ENCODE measurements at regions not wholly inside any gene's neighbourhood (a gene's known extent, or its start where the extent isn't known, plus 50 kb on each side); places are given as distances from the start of the nearest gene placed in this dataset.

- Histone ChIP-seq H3K4me2 (ENCODE audit: low read length) (no peak overlapping the region), H3K9me3 (replicated peaks; ENCODE audit: low read length) (peaks cover 8% of the 10 kb centered on the region), H3K36me3 (ENCODE audit: insufficient read depth, low read length) (no peaks in the 10 kb centered on the region)
Measured at GRCh38 chr2:144256996-144257707, 262.8 kb downstream of the ZEB2 start.

GRCh38 chr2:144254342-144255235 lies 265.3 kb downstream of the ZEB2 start:
- H3K4me3 ChIP-seq (ENCODE audit: low read length), result no peak overlapping the region

More at GRCh38 chr2:144256996-144257707, 262.8 kb downstream of the ZEB2 start:
- no peak overlapping the region for H3K4me3 ChIP-seq (ENCODE audit: low read length)
- peaks cover 3% of the 10 kb centered on the region for H3K4me1 ChIP-seq (ENCODE audit: control insufficient read depth, insufficient read depth, low read length)
- H3K9ac ChIP-seq (ENCODE audit: low read depth, low read length), result no peak overlapping the region
- no peaks in the 10 kb centered on the region for H3K27me3 ChIP-seq (ENCODE audit: control insufficient read depth, insufficient read depth, low read length)

GRCh38 chr2:144253743-144254142 lies 266.2 kb downstream of the ZEB2 start:
- H3K27me3 ChIP-seq (ENCODE audit: control insufficient read depth, insufficient read depth, low read length), result no peaks in the 10 kb centered on the region
- peaks cover 8% of the 10 kb centered on the region for H3K9me3 ChIP-seq (replicated peaks; ENCODE audit: low read length)
- H3K4me3 ChIP-seq (ENCODE audit: low read length), result no peak overlapping the region
- no peak overlapping the region for H3K4me2 ChIP-seq (ENCODE audit: low read length)
- H3K9ac ChIP-seq (ENCODE audit: low read depth, low read length), result no peak overlapping the region
- H3K4me1 ChIP-seq (ENCODE audit: control insufficient read depth, insufficient read depth, low read length), result peaks cover 3% of the 10 kb centered on the region
- H3K36me3 ChIP-seq (ENCODE audit: insufficient read depth, low read length), result no peaks in the 10 kb centered on the region

More at GRCh38 chr2:144254342-144255235, 265.3 kb downstream of the ZEB2 start:
- Histone ChIP-seq H3K36me3 (ENCODE audit: insufficient read depth, low read length) (no peaks in the 10 kb centered on the region), H3K9me3 (replicated peaks; ENCODE audit: low read length) (peaks cover 8% of the 10 kb centered on the region), H3K4me1 (ENCODE audit: control insufficient read depth, insufficient read depth, low read length) (peaks cover 3% of the 10 kb centered on the region), H3K27me3 (ENCODE audit: control insufficient read depth, insufficient read depth, low read length) (no peaks in the 10 kb centered on the region), H3K9ac (ENCODE audit: low read depth, low read length) (no peak overlapping the region), H3K4me2 (ENCODE audit: low read length) (no peak overlapping the region)

GRCh38 chr2:144252694-144253093 lies 267.2 kb downstream of the ZEB2 start:
- no peaks in the 10 kb centered on the region for H3K36me3 ChIP-seq (ENCODE audit: insufficient read depth, low read length)
- peaks cover 3% of the 10 kb centered on the region for H3K4me1 ChIP-seq (ENCODE audit: control insufficient read depth, insufficient read depth, low read length)
- H3K4me2 ChIP-seq (ENCODE audit: low read length), result no peak overlapping the region
- H3K4me3 ChIP-seq (ENCODE audit: low read length), result no peak overlapping the region
- no peak overlapping the region for H3K9ac ChIP-seq (ENCODE audit: low read depth, low read length)
- H3K9me3 ChIP-seq (replicated peaks; ENCODE audit: low read length), result peaks cover 8% of the 10 kb centered on the region
- no peaks in the 10 kb centered on the region for H3K27me3 ChIP-seq (ENCODE audit: control insufficient read depth, insufficient read depth, low read length)

GRCh38 chr2:144249035-144249637 lies 270.8 kb downstream of the ZEB2 start:
- Histone ChIP-seq H3K36me3 (ENCODE audit: insufficient read depth, low read length) (no peaks in the 10 kb centered on the region), H3K4me2 (ENCODE audit: low read length) (no peak overlapping the region), H3K4me3 (ENCODE audit: low read length) (no peak overlapping the region), H3K27me3 (ENCODE audit: control insufficient read depth, insufficient read depth, low read length) (no peaks in the 10 kb centered on the region), H3K9ac (ENCODE audit: low read depth, low read length) (no peak overlapping the region), H3K4me1 (ENCODE audit: control insufficient read depth, insufficient read depth, low read length) (no peaks in the 10 kb centered on the region), H3K9me3 (replicated peaks; ENCODE audit: low read length) (peaks cover 5% of the 10 kb centered on the region)

GRCh38 chr2:144248350-144249034 lies 271.4 kb downstream of the ZEB2 start:
- Histone ChIP-seq H3K27me3 (ENCODE audit: control insufficient read depth, insufficient read depth, low read length) (no peaks in the 10 kb centered on the region), H3K4me2 (ENCODE audit: low read length) (no peak overlapping the region), H3K4me3 (ENCODE audit: low read length) (no peak overlapping the region), H3K9ac (ENCODE audit: low read depth, low read length) (no peak overlapping the region), H3K4me1 (ENCODE audit: control insufficient read depth, insufficient read depth, low read length) (no peaks in the 10 kb centered on the region), H3K9me3 (replicated peaks; ENCODE audit: low read length) (no peaks in the 10 kb centered on the region), H3K36me3 (ENCODE audit: insufficient read depth, low read length) (no peaks in the 10 kb centered on the region)

- H3K4me2 ChIP-seq (ENCODE audit: low read length), result no peak overlapping the region
- no peaks in the 10 kb centered on the region for H3K36me3 ChIP-seq (ENCODE audit: insufficient read depth, low read length)
Measured at GRCh38 chr2:144244938-144245337, 275.0 kb downstream of the ZEB2 start.

GRCh38 chr2:144242311-144242710 lies 277.6 kb downstream of the ZEB2 start:
- no peak overlapping the region for H3K4me3 ChIP-seq (ENCODE audit: low read length)
- H3K4me2 ChIP-seq (ENCODE audit: low read length), result no peak overlapping the region
- no peaks in the 10 kb centered on the region for H3K36me3 ChIP-seq (ENCODE audit: insufficient read depth, low read length)
- no peaks in the 10 kb centered on the region for H3K9me3 ChIP-seq (replicated peaks; ENCODE audit: low read length)
- no peak overlapping the region for H3K9ac ChIP-seq (ENCODE audit: low read depth, low read length)
- H3K27me3 ChIP-seq (ENCODE audit: control insufficient read depth, insufficient read depth, low read length), result no peaks in the 10 kb centered on the region
- no peaks in the 10 kb centered on the region for H3K4me1 ChIP-seq (ENCODE audit: control insufficient read depth, insufficient read depth, low read length)

More at GRCh38 chr2:144244938-144245337, 275.0 kb downstream of the ZEB2 start:
- Histone ChIP-seq H3K9me3 (replicated peaks; ENCODE audit: low read length) (no peaks in the 10 kb centered on the region), H3K4me1 (ENCODE audit: control insufficient read depth, insufficient read depth, low read length) (no peaks in the 10 kb centered on the region), H3K4me3 (ENCODE audit: low read length) (no peak overlapping the region), H3K9ac (ENCODE audit: low read depth, low read length) (no peak overlapping the region), H3K27me3 (ENCODE audit: control insufficient read depth, insufficient read depth, low read length) (no peaks in the 10 kb centered on the region)

GRCh38 chr2:144241801-144242200 lies 278.1 kb downstream of the ZEB2 start:
- Histone ChIP-seq H3K4me1 (ENCODE audit: control insufficient read depth, insufficient read depth, low read length) (no peaks in the 10 kb centered on the region), H3K9ac (ENCODE audit: low read depth, low read length) (no peak overlapping the region), H3K27me3 (ENCODE audit: control insufficient read depth, insufficient read depth, low read length) (no peaks in the 10 kb centered on the region), H3K4me3 (ENCODE audit: low read length) (no peak overlapping the region), H3K9me3 (replicated peaks; ENCODE audit: low read length) (no peaks in the 10 kb centered on the region), H3K4me2 (ENCODE audit: low read length) (no peak overlapping the region), H3K36me3 (ENCODE audit: insufficient read depth, low read length) (no peaks in the 10 kb centered on the region)

GRCh38 chr2:144240656-144241339 lies 279.1 kb downstream of the ZEB2 start:
- no peaks in the 10 kb centered on the region for H3K36me3 ChIP-seq (ENCODE audit: insufficient read depth, low read length)
- no peaks in the 10 kb centered on the region for H3K4me1 ChIP-seq (ENCODE audit: control insufficient read depth, insufficient read depth, low read length)
- H3K4me2 ChIP-seq (ENCODE audit: low read length), result no peak overlapping the region
- no peaks in the 10 kb centered on the region for H3K9me3 ChIP-seq (replicated peaks; ENCODE audit: low read length)
- H3K4me3 ChIP-seq (ENCODE audit: low read length), result no peak overlapping the region
- H3K27me3 ChIP-seq (ENCODE audit: control insufficient read depth, insufficient read depth, low read length), result no peaks in the 10 kb centered on the region
- H3K9ac ChIP-seq (ENCODE audit: low read depth, low read length), result no peak overlapping the region

Measured in skeletal muscle satellite cell (primary cell).